CD4-positive, alpha-beta T cell treated with Interleukin-17A for 4 hours (primary cell): ENCODE measurements at regions not wholly inside any gene's neighbourhood (a gene's known extent, or its start where the extent isn't known, plus 50 kb on each side); places are given as distances from the start of the nearest gene placed in this dataset.

ENCODE experiments used
- DNase-seq: peaks from one replicate; pipeline ENCODE4 v3.0.0-alpha.2; 2020; ENCODE audit warnings: mixed read lengths

DNA sequence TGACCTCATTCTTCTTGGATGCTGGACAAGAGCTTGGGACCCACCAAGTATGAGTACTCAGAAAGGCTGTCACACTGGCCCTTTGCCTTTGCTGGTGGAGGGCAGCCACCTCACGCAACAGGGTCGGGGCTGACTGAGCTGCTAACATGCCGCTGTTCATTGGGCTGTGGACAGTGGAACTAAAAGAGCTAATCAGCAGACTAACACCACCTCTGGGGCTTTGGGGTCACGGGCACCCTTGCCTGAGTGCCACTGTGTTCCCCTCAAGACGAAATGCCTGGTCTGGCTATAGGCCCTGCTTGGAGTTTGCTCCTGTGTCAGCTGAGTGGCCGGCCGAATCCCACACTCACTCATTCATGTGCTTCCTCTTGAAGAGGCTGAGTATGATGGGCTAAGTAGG, 559.6 kb downstream of the SPRY1 start:
- DNase-seq: no peak

DNA sequence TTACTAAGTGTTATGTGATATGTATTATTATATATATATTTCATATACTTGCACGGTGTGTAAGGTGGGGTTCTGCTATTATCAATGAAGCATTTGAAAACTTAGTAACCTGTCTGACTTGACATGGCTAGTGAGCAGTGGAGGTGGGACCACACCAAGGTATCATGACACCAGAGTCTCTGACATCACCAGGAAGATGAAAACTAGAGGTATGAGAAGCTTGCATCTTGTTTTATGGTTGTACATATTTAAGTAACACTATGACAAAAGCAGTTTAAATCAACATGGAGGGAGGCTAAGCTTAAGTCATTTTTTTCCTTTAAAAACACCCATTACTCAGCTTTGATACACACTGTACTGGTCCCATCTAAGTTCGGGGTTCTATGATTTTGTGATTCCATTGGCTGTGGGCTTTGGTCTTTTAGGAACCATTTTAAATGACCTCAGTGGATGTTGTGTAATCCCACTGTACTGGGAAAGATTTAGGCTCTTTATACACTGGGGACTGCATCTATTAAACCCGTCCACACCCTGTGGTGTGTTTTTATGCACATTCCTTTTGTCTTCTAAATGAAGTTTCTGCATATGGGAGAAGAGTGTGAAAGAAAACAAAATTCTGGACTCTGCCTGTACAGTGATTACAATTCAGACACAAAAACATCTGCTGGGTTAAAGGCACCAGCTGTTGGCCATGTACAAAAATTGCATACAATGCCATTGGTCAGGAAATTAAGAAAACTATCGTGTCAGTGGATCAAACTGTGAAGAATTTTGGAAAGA, 570.6 kb downstream of the SPRY1 start:
- no peak for DNase-seq

DNA sequence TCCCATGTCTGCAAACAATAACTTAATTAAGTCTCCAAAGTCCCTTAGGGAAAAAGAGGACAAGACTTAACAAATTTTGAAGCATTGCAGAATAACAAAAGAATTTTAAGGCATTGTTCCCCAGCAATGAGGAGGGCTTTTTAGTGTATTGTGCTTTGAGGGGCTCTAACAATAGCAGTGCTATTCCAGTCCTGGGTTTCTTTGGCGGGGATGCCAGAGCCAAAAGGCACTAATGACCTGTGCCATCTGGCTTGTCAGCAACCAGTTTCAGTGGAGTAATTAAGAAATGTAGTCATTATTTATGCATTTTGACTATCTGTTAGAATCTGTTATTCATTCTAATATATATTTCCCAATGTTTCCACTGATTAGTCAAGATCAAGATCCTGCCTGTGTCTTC, 575.4 kb downstream of the SPRY1 start:
- DNase-seq: no peak

DNA sequence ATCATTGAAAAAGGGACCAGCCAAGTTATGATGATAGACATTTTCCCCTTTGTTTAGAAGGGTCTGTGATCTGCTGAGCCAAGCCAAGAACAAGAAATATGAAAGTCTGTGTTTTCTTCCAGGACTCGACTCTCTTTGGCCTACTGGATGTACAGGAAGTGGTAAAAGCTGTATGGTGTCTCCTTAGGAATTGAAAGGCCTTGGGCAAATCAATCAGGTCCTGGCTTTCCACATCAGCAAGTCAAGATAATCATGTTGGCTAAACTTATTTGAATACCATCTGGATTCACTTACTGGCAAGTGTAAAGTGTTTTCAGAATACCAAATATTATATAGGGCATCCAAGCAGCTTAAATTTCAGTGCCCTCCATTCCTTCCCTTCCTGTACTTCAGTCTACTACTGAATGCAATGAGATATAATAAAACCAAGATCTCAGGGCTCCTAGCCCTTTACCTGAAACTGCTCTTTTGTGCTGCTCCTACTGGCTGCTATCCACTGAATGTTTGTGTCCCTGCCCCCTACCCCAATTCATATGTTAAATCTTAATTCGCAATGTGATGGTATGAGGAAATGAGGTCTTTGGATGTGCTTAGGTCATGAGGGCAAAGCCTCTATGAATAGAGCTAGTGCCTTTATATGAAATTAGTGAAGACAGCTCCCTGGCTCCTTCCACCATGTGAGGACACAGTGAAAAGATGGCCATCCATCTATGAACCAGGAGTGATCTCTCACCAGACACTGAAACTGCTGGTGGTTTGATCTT, 578.0 kb downstream of the SPRY1 start:
- DNase-seq: no peak

DNA sequence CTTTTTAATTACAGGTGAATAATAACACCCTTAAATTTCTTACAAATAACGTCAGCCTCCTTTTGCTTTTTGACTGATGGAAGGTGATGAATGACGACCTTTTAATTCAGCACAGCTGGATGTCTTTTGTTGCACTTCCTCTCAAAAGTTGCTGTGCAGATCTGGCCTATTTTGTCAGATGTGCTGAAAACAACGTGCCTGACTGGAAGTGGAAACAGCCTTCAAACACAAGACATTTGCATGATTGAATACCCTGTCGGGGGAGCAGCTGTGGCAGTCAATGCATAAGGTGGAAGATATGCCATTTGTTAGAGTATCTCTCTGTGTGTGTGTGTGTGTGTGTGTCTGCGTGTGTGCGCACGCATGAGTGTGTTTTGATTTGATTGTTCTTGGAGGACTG, 579.7 kb downstream of the SPRY1 start:
- DNase-seq: no peak

DNA sequence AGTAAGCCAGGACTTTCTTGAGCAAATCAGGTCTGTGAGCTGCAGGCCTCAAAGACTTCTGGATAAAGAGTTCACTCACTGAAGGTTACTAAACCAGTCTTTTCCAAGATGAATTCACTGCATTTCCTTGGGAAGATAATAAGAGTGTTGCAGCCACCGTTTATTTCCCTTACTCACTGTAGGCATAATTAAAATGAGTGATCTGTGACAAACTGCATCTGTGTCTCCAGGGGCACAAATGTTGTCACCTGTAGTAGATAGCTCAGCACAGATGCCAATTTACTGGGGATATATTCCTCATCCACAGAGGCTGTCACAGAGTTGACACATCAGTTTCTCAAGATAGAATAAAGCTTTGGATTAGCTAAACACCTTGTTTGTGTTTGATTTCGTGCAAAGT, 580.2 kb downstream of the SPRY1 start:
- DNase-seq: no peak

DNA sequence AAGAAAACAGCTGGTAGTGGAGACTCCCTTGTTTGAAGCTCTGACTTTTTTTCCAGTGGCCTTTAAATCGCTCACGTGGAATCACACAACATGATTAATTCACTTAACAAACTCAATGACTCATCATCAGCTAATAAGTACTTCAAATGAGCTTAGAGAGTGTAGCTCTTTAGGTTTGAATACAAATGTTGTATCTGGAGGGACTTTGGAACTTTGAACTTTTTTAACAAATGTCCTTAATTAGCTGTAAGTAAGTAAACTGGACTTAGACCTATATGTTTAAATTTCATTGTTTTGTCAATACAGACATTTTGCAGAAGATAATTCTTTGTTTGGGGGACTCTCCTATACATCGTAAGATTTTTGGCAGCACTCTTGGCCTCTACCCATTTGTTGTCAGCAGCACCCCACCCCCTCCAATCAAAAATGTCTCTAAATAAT, 581.1 kb downstream of the SPRY1 start:
- no peak for DNase-seq

DNA sequence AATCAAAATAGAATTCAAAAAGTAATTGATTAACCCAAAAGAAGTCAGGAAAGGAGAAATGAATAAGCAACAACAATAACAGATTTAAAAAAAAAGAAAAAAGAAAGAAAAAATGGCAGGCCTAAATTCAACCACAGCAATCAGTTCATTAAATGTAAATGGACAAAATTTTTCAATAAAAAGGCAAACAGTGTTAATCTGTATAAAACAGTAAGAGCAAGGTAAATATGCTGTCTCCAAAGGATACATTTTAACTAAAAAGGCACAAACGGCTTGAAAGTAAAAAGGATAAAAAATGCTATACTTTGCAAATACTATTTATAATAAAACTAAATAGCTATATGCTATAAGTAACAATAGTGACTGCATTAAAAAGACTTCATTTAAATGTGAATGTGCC, 582.0 kb downstream of the SPRY1 start:
- no peak for DNase-seq

DNA sequence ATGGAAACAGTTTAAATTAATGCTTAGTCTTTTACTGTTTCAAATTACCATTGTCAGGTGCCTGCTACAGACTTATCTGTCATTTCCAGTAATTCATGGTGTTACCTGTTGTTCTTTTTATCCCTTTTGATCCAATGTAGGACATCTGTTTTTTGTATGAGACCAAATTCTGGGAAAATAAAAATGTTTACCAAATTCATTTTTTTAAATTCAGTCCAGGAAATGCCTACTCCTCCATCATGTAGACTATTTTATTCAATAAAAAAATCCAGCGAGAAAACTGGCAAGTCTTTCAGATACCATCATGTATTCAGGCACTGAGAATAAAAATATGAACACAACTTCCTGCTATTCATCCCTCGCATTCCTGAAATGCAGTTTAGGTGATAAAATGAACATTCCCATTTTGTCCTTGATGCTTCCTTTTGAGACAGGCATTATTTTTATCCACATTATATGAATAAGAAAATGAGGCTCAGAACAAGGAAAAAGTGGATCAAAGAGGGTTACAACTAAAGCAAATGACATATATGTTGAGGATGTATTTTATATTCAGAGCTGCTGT, 584.2 kb downstream of the SPRY1 start:
- no peak for DNase-seq

DNA sequence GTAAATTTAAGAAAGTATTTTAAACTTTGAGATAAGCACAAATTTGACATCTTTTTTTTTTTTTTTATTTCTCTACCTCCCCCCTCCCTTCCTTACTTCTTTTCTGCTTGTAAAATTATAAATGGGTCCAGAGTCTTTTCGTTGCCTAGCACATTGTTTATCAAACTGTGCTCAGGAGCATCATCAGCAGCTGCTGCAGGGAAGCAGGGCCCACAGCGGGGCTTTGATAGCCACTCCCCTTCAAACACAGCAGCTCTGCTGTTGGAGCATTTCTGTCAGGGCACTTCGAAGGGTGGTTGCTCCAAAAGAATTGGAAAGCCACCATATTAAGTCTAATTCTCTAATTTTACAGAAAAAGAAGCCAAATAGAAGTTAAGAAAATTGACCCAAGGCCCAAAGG, 588.3 kb downstream of the SPRY1 start:
- DNase-seq: no peak

DNA sequence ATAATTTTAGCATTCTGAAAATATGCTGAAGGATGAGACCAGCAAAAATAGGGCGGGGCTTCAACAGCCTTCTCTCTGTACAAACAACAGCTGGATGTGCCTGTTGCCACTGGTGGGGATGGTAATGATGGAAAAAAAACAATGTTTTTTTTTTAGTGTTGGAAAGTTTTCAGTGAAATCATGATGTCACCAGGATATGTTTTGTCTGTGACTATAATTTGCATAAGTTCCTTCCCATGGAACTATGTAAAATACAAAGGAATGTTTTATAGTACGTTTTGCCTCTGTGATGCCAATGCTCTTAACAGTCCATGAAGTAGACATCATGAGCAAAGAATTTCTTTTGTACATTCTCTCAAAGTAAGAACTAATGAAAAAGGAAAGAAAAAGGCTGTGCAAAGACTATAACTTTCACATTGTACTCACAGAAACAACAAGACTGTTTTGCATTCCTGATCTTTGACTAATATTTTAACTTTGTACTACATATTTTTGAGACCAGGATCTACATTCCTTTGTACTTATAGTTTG, 589.7 kb downstream of the SPRY1 start:
- no peak for DNase-seq

DNA sequence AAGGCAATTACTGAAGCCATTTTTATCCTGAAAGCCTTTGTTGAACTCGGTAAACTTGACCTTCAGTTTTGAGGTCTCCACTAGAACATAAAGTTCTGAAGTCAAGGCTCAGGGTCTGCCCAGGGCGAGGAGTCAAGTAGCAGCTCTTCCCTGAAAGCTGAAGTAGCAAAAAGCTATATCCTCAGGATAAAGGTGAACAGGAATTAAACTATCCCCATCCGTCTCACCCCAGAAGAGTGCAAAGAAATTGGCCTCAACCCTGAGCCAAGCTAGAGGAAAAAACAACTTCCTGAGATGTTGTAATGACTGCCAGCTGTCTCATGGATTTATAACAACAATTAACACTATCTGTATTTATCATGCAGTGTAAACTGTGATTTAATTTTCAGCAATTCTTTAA, 590.8 kb downstream of the SPRY1 start:
- no peak for DNase-seq

DNA sequence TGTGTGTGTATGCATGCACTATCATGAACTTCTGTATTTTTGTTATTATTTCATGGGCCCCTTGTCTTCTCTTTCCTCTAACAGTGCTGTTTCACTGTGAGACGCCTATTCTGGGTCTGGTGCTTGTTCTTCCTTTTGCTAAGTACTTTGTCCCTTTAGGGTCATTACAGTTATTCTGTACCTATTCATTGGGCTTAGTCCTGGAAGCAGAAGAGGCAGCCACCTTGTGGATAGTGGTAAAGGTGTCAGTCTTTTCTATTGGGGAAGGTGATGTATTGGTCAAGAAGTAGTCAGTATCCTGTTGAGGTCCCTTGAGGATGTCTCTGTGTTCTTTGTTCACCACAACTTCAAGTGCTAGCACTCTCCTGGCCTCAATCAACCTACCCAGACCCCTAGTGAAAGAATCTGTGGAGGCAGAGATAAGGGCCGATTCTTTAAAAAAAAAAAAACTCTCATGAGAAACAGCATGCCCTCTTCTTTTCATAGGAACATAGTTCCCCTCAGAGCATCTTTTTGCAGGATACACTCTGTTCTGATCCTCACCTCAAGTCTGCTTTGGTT, 593.8 kb downstream of the SPRY1 start:
- no peak for DNase-seq

DNA sequence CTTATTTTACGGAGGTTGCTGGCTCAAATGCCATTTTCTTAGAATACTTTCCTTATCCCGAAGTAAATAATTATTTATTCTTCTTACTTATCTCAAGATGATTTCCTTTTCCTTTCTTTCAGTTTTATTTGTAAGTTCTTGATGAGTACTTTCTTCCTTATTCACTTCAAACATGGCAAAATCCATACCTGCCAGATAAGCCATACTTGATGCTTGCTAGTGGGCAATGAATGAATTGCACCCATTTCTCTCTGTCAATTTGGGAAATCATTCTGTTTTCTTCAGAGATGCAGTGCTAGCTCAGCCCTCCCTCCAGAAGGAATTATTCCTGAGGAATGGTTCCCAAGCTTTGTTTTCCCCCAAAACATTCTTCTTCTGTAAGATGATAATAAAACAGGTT, 598.3 kb downstream of the SPRY1 start:
- DNase-seq: no peak

DNA sequence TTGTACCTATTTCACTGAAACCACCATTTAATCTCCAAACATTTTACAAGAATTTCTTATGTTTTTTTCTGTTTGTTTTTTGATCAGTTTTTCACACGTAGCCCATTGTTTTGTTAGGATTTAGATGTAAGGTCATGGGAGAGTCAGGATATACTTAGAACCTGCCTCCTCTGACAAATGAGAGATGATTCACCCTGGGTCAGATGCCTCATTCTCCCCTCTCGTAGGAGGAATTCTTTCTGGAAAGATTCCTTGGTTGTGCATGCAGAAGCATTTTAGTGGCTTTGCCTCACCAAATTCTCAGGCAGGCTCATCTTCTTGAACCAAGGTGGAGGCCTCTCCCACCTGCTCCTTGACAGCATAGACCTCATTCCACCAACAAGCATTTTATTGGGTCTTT, 599.3 kb downstream of the SPRY1 start:
- DNase-seq: no peak

DNA sequence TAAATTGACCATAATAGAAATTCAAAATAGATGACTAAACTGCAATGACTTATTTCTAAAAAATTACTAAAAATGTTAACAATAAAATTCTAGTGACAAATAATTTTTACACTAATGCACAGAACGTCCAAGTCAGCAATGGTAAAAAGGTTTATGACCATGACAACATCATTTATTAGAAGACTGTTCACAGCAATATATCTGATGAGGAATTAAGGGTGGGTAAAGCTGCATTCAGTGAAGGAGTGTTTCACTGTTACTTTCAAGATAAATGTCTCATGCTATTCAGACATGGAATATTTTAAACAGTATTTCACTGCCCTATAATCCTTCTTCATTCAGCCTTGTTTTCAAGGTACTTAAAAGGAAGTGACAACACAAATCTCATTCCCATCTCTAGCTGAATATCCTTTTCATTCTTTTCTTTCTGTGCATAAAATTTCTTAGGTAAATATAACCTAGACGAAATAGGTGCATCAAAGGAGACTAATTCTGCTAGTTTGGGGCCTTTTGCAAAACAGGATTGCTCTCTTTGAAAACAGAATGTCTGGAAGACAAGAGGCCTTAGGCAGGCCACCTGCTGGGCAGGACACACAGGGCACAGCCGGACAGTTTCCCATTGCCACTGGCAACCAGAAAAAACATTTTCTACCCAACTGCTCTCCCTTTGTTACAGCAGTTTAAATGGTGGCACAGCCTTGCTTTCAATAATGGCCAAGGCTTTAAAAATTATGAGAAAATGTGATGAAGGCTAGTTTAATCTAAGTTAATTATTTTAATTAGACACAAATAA, 600.3 kb downstream of the SPRY1 start:
- DNase-seq: no peak

DNA sequence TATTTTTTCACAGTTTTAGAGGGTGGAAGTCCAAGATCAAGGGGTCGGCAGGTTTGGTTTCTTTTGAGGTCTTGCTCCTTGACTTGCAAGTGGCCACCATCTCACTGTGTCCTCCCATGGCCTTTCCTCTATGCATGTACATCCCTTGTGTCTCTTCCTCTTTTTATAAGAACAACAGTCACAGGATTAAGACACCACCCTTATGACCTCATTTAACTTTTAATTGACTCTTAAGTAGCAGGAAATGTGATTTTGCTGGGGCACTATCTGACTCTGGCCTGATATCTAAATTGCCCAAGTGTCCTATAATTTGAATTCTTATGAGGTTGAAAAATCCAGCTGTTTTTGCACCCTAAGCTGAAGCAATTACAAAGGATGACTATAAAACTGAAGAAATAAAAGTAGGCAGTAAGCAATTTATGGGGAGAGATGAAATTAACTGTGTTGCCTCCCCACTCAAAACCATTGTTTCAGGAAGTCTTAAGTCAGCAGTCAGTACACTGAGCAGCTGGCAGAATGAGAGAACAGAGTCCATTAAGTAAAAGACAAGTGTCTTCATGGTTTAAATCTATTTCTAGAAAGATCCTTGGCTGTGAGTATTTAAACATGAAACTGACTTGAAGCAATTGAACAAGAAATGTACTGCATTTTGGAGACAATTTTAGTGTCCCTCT, 601.3 kb downstream of the SPRY1 start:
- DNase-seq: no peak

DNA sequence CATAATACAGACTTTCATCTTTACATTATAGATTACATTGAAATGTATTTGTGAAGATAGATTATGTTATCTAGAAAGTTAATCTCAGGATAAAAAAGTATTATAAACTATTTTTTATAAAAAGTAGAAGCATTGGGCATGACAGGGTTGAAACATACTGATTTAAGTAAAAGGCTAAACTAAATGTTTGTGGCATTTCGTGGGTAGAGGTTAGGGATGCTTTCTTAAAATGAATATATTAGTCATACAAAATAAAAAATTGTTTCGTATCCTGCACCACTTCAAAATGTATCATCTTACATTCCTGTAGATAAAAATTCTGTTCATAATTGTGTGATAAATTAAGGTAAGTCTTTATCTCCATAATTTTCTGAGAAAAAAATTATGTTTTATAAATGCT, 603.6 kb downstream of the SPRY1 start:
- DNase-seq: no peak

DNA sequence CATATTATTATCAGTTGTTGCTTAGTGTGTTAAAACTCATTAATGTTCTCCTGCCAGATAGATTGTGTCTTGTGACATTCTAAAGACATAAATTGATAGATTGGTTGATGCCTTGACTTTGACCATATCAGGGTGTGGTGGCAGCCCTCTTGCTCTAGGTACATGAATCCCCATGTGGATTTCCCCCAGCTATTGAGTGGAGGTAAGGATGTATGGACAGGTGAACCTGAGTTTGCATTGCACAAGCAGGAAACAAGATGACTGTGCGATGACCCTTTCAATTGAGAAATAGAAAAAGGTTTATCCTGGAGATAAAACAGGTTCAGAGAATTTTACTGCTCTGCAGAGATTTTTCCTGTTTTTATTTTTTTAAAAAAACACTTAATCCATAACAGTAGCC, 619.2 kb downstream of the SPRY1 start:
- DNase-seq: no peak

DNA sequence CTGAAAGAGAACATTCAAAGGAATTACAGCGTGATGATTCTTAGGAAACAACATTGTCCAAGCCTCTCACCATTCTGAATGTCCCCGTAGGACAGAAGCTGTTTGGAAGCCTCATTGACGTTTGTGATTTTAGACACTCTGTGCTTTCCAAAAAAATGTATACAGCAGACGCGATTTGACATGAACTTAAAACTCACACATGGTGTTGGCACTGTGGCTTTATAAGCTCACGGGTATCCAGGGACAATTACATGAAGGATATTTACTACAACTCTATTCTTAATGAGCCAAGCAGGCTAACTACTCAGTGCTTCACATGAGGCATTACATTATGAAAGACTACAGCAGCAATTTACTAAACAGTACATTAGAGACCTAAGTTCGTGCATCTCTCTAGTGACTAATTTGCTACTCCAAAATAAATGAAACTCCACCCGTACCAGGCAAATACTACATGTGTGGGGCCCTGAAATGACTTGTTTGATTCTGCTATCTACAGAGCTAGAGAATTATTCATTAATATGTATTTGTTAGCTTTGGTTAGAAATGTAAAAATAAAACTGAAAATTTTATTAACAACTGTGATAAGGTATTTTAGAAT, 620.7 kb downstream of the SPRY1 start:
- DNase-seq: no peak
